Tibial artery (tissue), 4 donors: ENCODE measurements at regions not wholly inside any gene's neighbourhood (a gene's known extent, or its start where the extent isn't known, plus 50 kb on each side); places are given as distances from the start of the nearest gene placed in this dataset.

Source experiments
- DNase-seq, 2 donors: peaks; one replicate each; pipeline ENCODE4 v3.0.0-alpha.2; 2019
- H3K27ac ChIP-seq, 2 donors: fragments of 200-600 bp; sonication (generic) in 1 of 2; 1 replicate in 1 of 2; 2 replicates in 1 of 2; pipeline ENCODE4 v1.5.1; 2018 to 2019; ENCODE audit warnings: mild to moderate bottlenecking in 1 of 2
- H3K27me3 ChIP-seq, 2 donors: fragments of 200-600 bp; sonication (generic) in 1 of 2; one replicate each; pipeline versions ENCODE4 v1.5.1 to v1.6.0; 2016 to 2019
- H3K36me3 ChIP-seq, 3 donors: fragments of 200-600 bp; sonication (generic) in 2 of 3; one replicate each; pipeline ENCODE4 v1.5.1; 2016 to 2019; ENCODE audit warnings: mild to moderate bottlenecking in 2 of 3
- H3K4me1 ChIP-seq, 4 donors: fragments of 200-600 bp; sonication (generic) in 2 of 4; 1 replicate in 3 of 4; 2 replicates in 1 of 4; pipeline ENCODE4 v1.5.1; 2016 to 2019
- H3K4me3 ChIP-seq, 2 donors: fragments of 200-600 bp; sonication (generic) in 1 of 2; 1 replicate in 1 of 2; 2 replicates in 1 of 2; pipeline ENCODE4 v1.5.1; 2018 to 2019; ENCODE audit warnings: mild to moderate bottlenecking in 2 of 2
- H3K9me3 ChIP-seq, 3 donors: fragments of 200-600 bp; sonication (generic) in 1 of 3; one replicate each; pipeline ENCODE4 v1.5.1; 2016 to 2019
- CTCF ChIP-seq, 2 experiments: fragments of 200-600 bp in 1 of 2; fragments of 450-650 bp in 1 of 2; IDR thresholded peaks; one replicate each; pipeline ENCODE4 v1.5.1; 2017 to 2019; ENCODE audit warnings: antibody characterized with exemption in 2 of 2, mild to moderate bottlenecking in 1 of 2, moderate library complexity in 1 of 2
- intact Hi-C: fragments of 100-400 bp; cut with DNase I; formaldehyde crosslinking; loops from one replicate; pipeline ENCODE4 v1.15.0; 2023; ENCODE audit warnings: low total_unique reads

GRCh38 chr5:3118340-3118739 is 366.9 kb upstream of the IRX2 start:
- Histone ChIP-seq H3K36me3 (no peaks in the 10 kb centered on the region), H3K27ac (no peak overlapping the region), H3K27me3 (peaks cover 0 to 25% of the 10 kb centered on the region in 2 donors), H3K4me1 (no peaks in the 10 kb centered on the region), H3K9me3 (no peaks in the 10 kb centered on the region), H3K4me3 (no peak overlapping the region)
- DNase-seq, result no peak
- intact Hi-C loops, result no loop called here
- no peak for TF ChIP-seq CTCF (IDR thresholded peaks at IDR 0.05)

- Histone ChIP-seq H3K9me3 (no peaks in the 10 kb centered on the region), H3K27ac (no peak overlapping the region), H3K4me1 (no peaks in the 10 kb centered on the region), H3K36me3 (no peaks in the 10 kb centered on the region), H3K27me3 (peaks cover 0 to 21% of the 10 kb centered on the region in 2 donors), H3K4me3 (no peak overlapping the region)
- intact Hi-C loops, result no loop called here
- TF ChIP-seq CTCF (IDR thresholded peaks at IDR 0.05), result no peak
- no peak for DNase-seq
Measured at GRCh38 chr5:3116366-3116765, 364.9 kb upstream of the IRX2 start.

GRCh38 chr5:3114467-3114866 is 363.0 kb upstream of the IRX2 start:
- Histone ChIP-seq H3K4me1 (no peaks in the 10 kb centered on the region), H3K36me3 (no peaks in the 10 kb centered on the region), H3K9me3 (no peaks in the 10 kb centered on the region), H3K4me3 (no peak overlapping the region), H3K27ac (no peak overlapping the region), H3K27me3 (peaks cover 0 to 12% of the 10 kb centered on the region in 2 donors)
- DNase-seq, result no peak
- intact Hi-C loops, result no loop called here
- no peak for TF ChIP-seq CTCF (IDR thresholded peaks at IDR 0.05)

GRCh38 chr5:3110371-3110770 is 358.9 kb upstream of the IRX2 start:
- H3K27me3 ChIP-seq, result peaks cover 0 to 13% of the 10 kb centered on the region in 2 donors
- no peak overlapping the region for H3K4me3 ChIP-seq
- no peaks in the 10 kb centered on the region for H3K36me3 ChIP-seq
- intact Hi-C loops, result no loop called here
- H3K27ac ChIP-seq, result no peak overlapping the region
- H3K9me3 ChIP-seq, result no peaks in the 10 kb centered on the region
- no peak for DNase-seq
- no peak for TF ChIP-seq CTCF (IDR thresholded peaks at IDR 0.05)
- no peaks in the 10 kb centered on the region for H3K4me1 ChIP-seq

- no peak for TF ChIP-seq CTCF (IDR thresholded peaks at IDR 0.05)
- no peak overlapping the region for H3K4me3 ChIP-seq
- no peaks in the 10 kb centered on the region for H3K4me1 ChIP-seq
- H3K36me3 ChIP-seq, result no peaks in the 10 kb centered on the region
- intact Hi-C loops, result loop anchor here (10.0 kb wide), 1 partner anchor 1628 kb away; no protein-coding TSS in a partner anchor
- H3K27ac ChIP-seq, result no peak overlapping the region
- H3K9me3 ChIP-seq, result no peaks in the 10 kb centered on the region
- DNase-seq, result no peak
- H3K27me3 ChIP-seq, result peaks cover 0 to 24% of the 10 kb centered on the region in 2 donors
Measured at GRCh38 chr5:3107156-3107611, 355.7 kb upstream of the IRX2 start.

- DNase-seq, result no peak
- no peak for TF ChIP-seq CTCF (IDR thresholded peaks at IDR 0.05)
- H3K4me3 ChIP-seq, result no peak overlapping the region
- H3K9me3 ChIP-seq, result no peaks in the 10 kb centered on the region
- no peak overlapping the region for H3K27ac ChIP-seq
- intact Hi-C loops, result loop anchor here (10.0 kb wide), 1 partner anchor 1629 kb away; no protein-coding TSS in a partner anchor
- H3K4me1 ChIP-seq, result no peaks in the 10 kb centered on the region
- H3K36me3 ChIP-seq, result no peaks in the 10 kb centered on the region
- peaks cover 0 to 32% of the 10 kb centered on the region in 2 donors for H3K27me3 ChIP-seq
Measured at GRCh38 chr5:3105581-3105980, 354.1 kb upstream of the IRX2 start.
